MCF 10A (cell line): ENCODE measurements at regions not wholly inside any gene's neighbourhood (a gene's known extent, or its start where the extent isn't known, plus 50 kb on each side); places are given as distances from the start of the nearest gene placed in this dataset.

Experiments
- BruUV-seq: library from RNA; stranded (reverse); fragments of 400-500 nt; replicated peaks from 2 replicates; lab custom pipeline; 2021; lab: Mats Ljungman, UMichigan
- CTCF ChIA-PET: fragments of 300-600 bp; sonication (Branson Sonifier 250); formaldehyde crosslinking; extraction: SDS; loops from one replicate; lab custom pipeline; 2021; ENCODE audit warnings: antibody characterized with exemption, inconsistent platforms; lab: Yijun Ruan, JAX
- POLR2A ChIA-PET: fragments of 300-600, 350-650 bp; sonication (Branson Sonifier 250); formaldehyde crosslinking; extraction: SDS; loops from one replicate; lab custom pipeline; 2020; ENCODE audit warnings: antibody characterized with exemption, inconsistent platforms; lab: Yijun Ruan, JAX
- DNase-seq: peaks from one replicate; pipeline ENCODE4 v3.0.0-alpha.2; 2018; ENCODE audit not compliant: unreplicated experiment
- H3K27ac Mint-ChIP-seq: one replicate; pipeline ENCODE4 v1.8.0; 2022; ENCODE audit warnings: mild to moderate bottlenecking, low read depth, mixed read lengths; ENCODE audit not compliant: unreplicated experiment
- H3K27me3 Mint-ChIP-seq: one replicate; pipeline ENCODE4 v1.8.0; 2022; ENCODE audit warnings: mixed read lengths; ENCODE audit not compliant: insufficient read depth, unreplicated experiment
- H3K36me3 Mint-ChIP-seq: one replicate; pipeline ENCODE4 v1.8.0; 2022; ENCODE audit warnings: mild to moderate bottlenecking, moderate library complexity, mixed read lengths; ENCODE audit not compliant: insufficient read depth, unreplicated experiment
- H3K4me1 Mint-ChIP-seq: one replicate; pipeline ENCODE4 v1.8.0; 2022; ENCODE audit warnings: mixed read lengths; ENCODE audit not compliant: insufficient read depth, unreplicated experiment
- H3K4me3 Mint-ChIP-seq: one replicate; pipeline ENCODE4 v1.8.0; 2022; ENCODE audit warnings: mild to moderate bottlenecking, moderate library complexity, mixed read lengths; ENCODE audit not compliant: unreplicated experiment
- H3K9me3 Mint-ChIP-seq: one replicate; pipeline ENCODE4 v1.8.0; 2022; ENCODE audit warnings: mixed read lengths; ENCODE audit not compliant: unreplicated experiment
- CTCF ChIP-seq: fragments of 200-600 bp; IDR thresholded peaks from one replicate; pipeline ENCODE4 v1.8.0; 2022; ENCODE audit warnings: antibody characterized with exemption, mild to moderate bottlenecking; ENCODE audit not compliant: unreplicated experiment
- intact Hi-C: fragments of 100-400 bp; cut with micrococcal nuclease; formaldehyde crosslinking; loops from 2 replicates; pipeline ENCODE4 v1.14.1; 2022

- ChIA-PET POLR2A (no interaction called here), CTCF (no interaction called here)
- H3K27me3 Mint-ChIP-seq = no peaks in the 10 kb centered on the region
- H3K4me3 Mint-ChIP-seq = no peak overlapping the region
- BruUV-seq = no TSS peak
- no peaks in the 10 kb centered on the region for H3K36me3 Mint-ChIP-seq
- H3K27ac Mint-ChIP-seq = no peak overlapping the region
- intact Hi-C loops = no loop called here
- TF ChIP-seq CTCF = no peak
- no peaks in the 10 kb centered on the region for H3K4me1 Mint-ChIP-seq
- DNase-seq = no peak
- H3K9me3 Mint-ChIP-seq = no peaks in the 10 kb centered on the region
These were observed 119.4 kb upstream of the HS6ST1 start for GRCh38 chr2:128438091-128438490.

- intact Hi-C loops = no loop called here
These were observed 119.9 kb upstream of the HS6ST1 start for GRCh38 chr2:128438586-128438985.

GRCh38 chr2:128439031-128439790 lies 120.5 kb upstream of the HS6ST1 start:
- intact Hi-C loops = no loop called here
- TF ChIP-seq CTCF = no peak
- Mint-ChIP-seq H3K4me1 (no peaks in the 10 kb centered on the region), H3K36me3 (no peaks in the 10 kb centered on the region), H3K27ac (no peak overlapping the region), H3K4me3 (no peak overlapping the region), H3K9me3 (no peaks in the 10 kb centered on the region), H3K27me3 (no peaks in the 10 kb centered on the region)
- POLR2A ChIA-PET = no interaction called here
- CTCF ChIA-PET = no interaction called here
- BruUV-seq = no TSS peak
- no peak for DNase-seq

More at GRCh38 chr2:128438586-128438985, 119.9 kb upstream of the HS6ST1 start:
- no TSS peak for BruUV-seq
- H3K27ac Mint-ChIP-seq = no peak overlapping the region
- TF ChIP-seq CTCF = no peak
- H3K27me3 Mint-ChIP-seq = no peaks in the 10 kb centered on the region
- ChIA-PET CTCF (no interaction called here), POLR2A (no interaction called here)
- no peaks in the 10 kb centered on the region for H3K36me3 Mint-ChIP-seq
- no peaks in the 10 kb centered on the region for H3K4me1 Mint-ChIP-seq
- H3K9me3 Mint-ChIP-seq = no peaks in the 10 kb centered on the region
- H3K4me3 Mint-ChIP-seq = no peak overlapping the region
- no peak for DNase-seq

- no peak for DNase-seq
- Mint-ChIP-seq H3K27me3 (no peaks in the 10 kb centered on the region), H3K27ac (no peak overlapping the region), H3K36me3 (no peaks in the 10 kb centered on the region), H3K4me1 (no peaks in the 10 kb centered on the region), H3K4me3 (no peak overlapping the region), H3K9me3 (no peaks in the 10 kb centered on the region)
- CTCF ChIA-PET = no interaction called here
- POLR2A ChIA-PET = no interaction called here
- intact Hi-C loops = no loop called here
- TF ChIP-seq CTCF = no peak
- BruUV-seq = no TSS peak
These were observed 121.4 kb upstream of the HS6ST1 start for GRCh38 chr2:128439791-128440665.
